GM12878 (cell line): ENCODE measurements at regions not wholly inside any gene's neighbourhood (a gene's known extent, or its start where the extent isn't known, plus 50 kb on each side); places are given as distances from the start of the nearest gene placed in this dataset.

ENCODE experiments used
- ATAC-seq: fragments of 200-7000 bp; cut with Tn5 transposase; 3 replicates; pipeline ENCODE4 v1.9.1; 2020; ENCODE audit warnings: mild to moderate bottlenecking, moderate library complexity
- BruUV-seq: library from RNA; stranded (reverse); fragments of 400-500 nt; replicated peaks from 2 replicates; lab custom pipeline; 2021; lab: Mats Ljungman, UMichigan
- CTCF ChIA-PET: fragments of 300-600 bp; sonication (Branson Sonifier 250); formaldehyde crosslinking; extraction: SDS; loops from one replicate; lab custom pipeline; 2021; ENCODE audit warnings: inconsistent platforms; lab: Yijun Ruan, JAX
- POLR2A ChIA-PET: fragments of 350-600 bp; formaldehyde crosslinking; extraction: SDS; loops from one replicate; lab custom pipeline; 2021; ENCODE audit warnings: inconsistent platforms; lab: Charles Lee
- RAD21 ChIA-PET: fragments of 300-600 bp; sonication (Branson Sonifier 250); formaldehyde crosslinking; loops from one replicate; lab custom pipeline; 2023; ENCODE audit warnings: antibody characterized with exemption; ENCODE audit not compliant: unreplicated experiment; lab: Charles Lee
- SMC1A ChIA-PET: fragments of 300-600 bp; sonication (Branson Sonifier 250); formaldehyde crosslinking; loops from one replicate; lab custom pipeline; 2023; ENCODE audit not compliant: unreplicated experiment, uncharacterized antibody; lab: Charles Lee
- DNase-seq: peaks from one replicate; pipeline ENCODE4 v3.0.0-alpha.2; 2011; ENCODE audit warnings: low read depth, low spot score
- FAIRE-seq: peaks from 3 replicates; lab custom pipeline; 2011; peaks lifted over from hg19 to GRCh38; lab: Jason Lieb, UNC
- H2AFZ ChIP-seq: 2 replicates; pipeline ENCODE4 v1.6.0; 2011; ENCODE audit warnings: low read depth, low read length, control low read depth; ENCODE audit not compliant: control insufficient read depth
- H3K27ac ChIP-seq: 2 replicates; pipeline ENCODE4 v1.5.1; 2011; ENCODE audit warnings: control low read depth; ENCODE audit not compliant: control insufficient read depth, insufficient read depth
- H3K27me3 ChIP-seq, 2 experiments: replicated peaks in 1 of 2; 2 replicates each; pipeline versions ENCODE4 v1.6.0 to v1.6.1; 2011; ENCODE audit warnings: low read length in 1 of 2; ENCODE audit not compliant: control insufficient read depth in 2 of 2, insufficient read depth in 2 of 2
- H3K36me3 ChIP-seq, 2 experiments: 2 replicates each; pipeline ENCODE4 v1.5.1; 2011; ENCODE audit warnings: low read length in 1 of 2; ENCODE audit not compliant: control insufficient read depth in 2 of 2, insufficient read depth in 2 of 2
- H3K4me1 ChIP-seq: 2 replicates; pipeline ENCODE4 v1.6.1; 2011; ENCODE audit warnings: mild to moderate bottlenecking, low read length, moderate library complexity, mixed read lengths; ENCODE audit not compliant: control insufficient read depth, insufficient read depth
- H3K4me2 ChIP-seq: 2 replicates; pipeline ENCODE4 v1.6.0; 2011; ENCODE audit warnings: control low read depth; ENCODE audit not compliant: control insufficient read depth, insufficient read depth
- H3K4me3 ChIP-seq: fragments of 200-600 bp; sonication (generic); 2 replicates; pipeline ENCODE4 v1.5.1; 2016
- H3K79me2 ChIP-seq: 2 replicates; pipeline ENCODE4 v1.6.0; 2011; ENCODE audit warnings: low read length; ENCODE audit not compliant: control insufficient read depth, insufficient read depth
- H3K9ac ChIP-seq: 2 replicates; pipeline ENCODE4 v1.8.0; 2011; ENCODE audit warnings: low read length, control low read depth, mixed read lengths; ENCODE audit not compliant: control insufficient read depth, insufficient read depth
- H3K9me3 ChIP-seq: replicated peaks from 3 replicates; pipeline ENCODE4 v1.5.1; 2011; ENCODE audit warnings: mild to moderate bottlenecking, low read length; ENCODE audit not compliant: control insufficient read depth, insufficient read depth
- H4K20me1 ChIP-seq: 2 replicates; pipeline ENCODE4 v1.6.0; 2011; ENCODE audit not compliant: control insufficient read depth, insufficient read depth
- FOXM1 ChIP-seq: IDR thresholded peaks from 2 replicates; pipeline ENCODE4 v1.6.1; 2012; ENCODE audit warnings: low read depth, mild to moderate bottlenecking, inconsistent platforms, low read length, moderate library complexity
- JUND ChIP-seq: IDR thresholded peaks from 2 replicates; pipeline ENCODE4 v1.6.1; 2012; ENCODE audit warnings: low read depth, mild to moderate bottlenecking, low read length, improper control_type of control experiment, moderate library complexity
- KLF5 ChIP-seq: fragments of 450-650 bp; IDR thresholded peaks from 2 replicates; pipeline ENCODE4 v1.6.1; 2014; ENCODE audit warnings: mild to moderate bottlenecking; ENCODE audit not compliant: partially characterized antibody
- MEF2A ChIP-seq: IDR thresholded peaks from 2 replicates; pipeline ENCODE4 v1.6.1; 2011; ENCODE audit warnings: low read depth, mild to moderate bottlenecking, low read length, moderate library complexity; ENCODE audit not compliant: insufficient read depth
- MXI1 ChIP-seq: fragments of 150-350 bp; IDR thresholded peaks from 2 replicates; pipeline ENCODE4 v1.6.1; 2011; ENCODE audit warnings: low read depth, mild to moderate bottlenecking, inconsistent platforms, low read length, improper control_type of control experiment
- MYB ChIP-seq: fragments of 150-350 bp; IDR thresholded peaks from 2 replicates; pipeline ENCODE4 v1.6.1; 2014; ENCODE audit warnings: mild to moderate bottlenecking, low read depth, low read length, borderline replicate concordance
- NKRF ChIP-seq: fragments of 450-650 bp; conservative IDR thresholded peaks from 2 replicates; pipeline ENCODE4 v1.6.1; 2017; ENCODE audit warnings: mild to moderate bottlenecking, moderate library complexity
- RAD21 ChIP-seq: IDR thresholded peaks from 2 replicates; pipeline ENCODE4 v1.6.1; 2011; ENCODE audit warnings: mild to moderate bottlenecking, low read depth, low read length, moderate library complexity; ENCODE audit not compliant: insufficient read depth
- RB1 ChIP-seq: fragments of 450-650 bp; formaldehyde crosslinking; IDR thresholded peaks from 2 replicates; pipeline ENCODE4 v1.6.1; 2017; ENCODE audit warnings: mild to moderate bottlenecking, borderline replicate concordance
- RELA ChIP-seq: fragments of 450-650 bp; IDR thresholded peaks from 2 replicates; pipeline ENCODE4 v1.8.0; 2014; ENCODE audit warnings: borderline replicate concordance; ENCODE audit not compliant: partially characterized antibody
- RFX5 ChIP-seq: IDR thresholded peaks from 2 replicates; pipeline ENCODE4 v1.6.1; 2011; ENCODE audit warnings: low read depth, low read length, improper control_type of control experiment
- RUNX3 ChIP-seq: IDR thresholded peaks from 2 replicates; pipeline ENCODE4 v1.6.1; 2012; ENCODE audit warnings: low read length, inconsistent platforms
- SMARCA5 ChIP-seq: fragments of 450-650 bp; IDR thresholded peaks from 2 replicates; pipeline ENCODE4 v1.6.1; 2017; ENCODE audit warnings: mild to moderate bottlenecking
- STAT1 ChIP-seq: fragments of 450-650 bp; conservative IDR thresholded peaks from 2 replicates; pipeline ENCODE4 v1.6.1; 2014; ENCODE audit warnings: antibody characterized with exemption, mild to moderate bottlenecking
- STAT3 ChIP-seq: IDR thresholded peaks from 2 replicates; pipeline ENCODE4 v1.6.1; 2011; ENCODE audit warnings: low read depth, low read length, improper control_type of control experiment
- SUPT20H ChIP-seq: IDR thresholded peaks from 2 replicates; pipeline ENCODE4 v1.6.1; 2011; ENCODE audit warnings: low read depth, mild to moderate bottlenecking, low read length, moderate library complexity, borderline replicate concordance; ENCODE audit not compliant: control insufficient read depth
- SUZ12 ChIP-seq: fragments of 200-600 bp; sonication (generic); IDR thresholded peaks from one replicate; pipeline ENCODE4 v1.6.1; 2018; ENCODE audit warnings: antibody characterized with exemption, mild to moderate bottlenecking; ENCODE audit not compliant: unreplicated experiment
- TAF1 ChIP-seq: IDR thresholded peaks from 2 replicates; pipeline ENCODE4 v1.6.1; 2011; ENCODE audit warnings: mild to moderate bottlenecking, low read depth, low read length, borderline replicate concordance
- YBX1 ChIP-seq: fragments of 450-650 bp; IDR thresholded peaks from 2 replicates; pipeline ENCODE4 v1.6.1; 2016; ENCODE audit warnings: antibody characterized with exemption
- ZNF274 ChIP-seq: IDR thresholded peaks from one replicate; pipeline ENCODE4 v1.8.0; 2011; ENCODE audit not compliant: insufficient read length, insufficient read depth
- ZNF622 ChIP-seq: fragments of 450-650 bp; IDR thresholded peaks from 2 replicates; pipeline ENCODE4 v1.6.1; 2017; ENCODE audit warnings: mild to moderate bottlenecking, inconsistent platforms
- WGBS: methylation state at CpG from one replicate; pipeline ENCODE4 v1.1.6; 2016; ENCODE audit warnings: low lambda C conversion rate; ENCODE audit not compliant: insufficient replicate concordance, insufficient coverage; ENCODE audit errors: missing lambda C conversion rate; 5-methylcytosine and 5-hydroxymethylcytosine counted together
- in situ Hi-C: fragments of 300-500 bp; cut with MboI; formaldehyde crosslinking; loops from 9 replicates; pipeline ENCODE4 v1.14.3; 2018; ENCODE audit warnings: mixed read lengths
- intact Hi-C: fragments of 100-400 bp; cut with micrococcal nuclease; formaldehyde crosslinking; loops from one replicate; pipeline ENCODE4 v1.14.2; 2022; ENCODE audit not compliant: unreplicated experiment

GRCh38 chr6:74857157-74857556 is 348.7 kb downstream of the COL12A1 start:
- Histone ChIP-seq H3K9ac (no peak overlapping the region), H3K36me3 (no peaks in the 10 kb centered on the region), H3K27ac (no peak overlapping the region), H3K4me3 (no peak overlapping the region), H3K4me2 (no peak overlapping the region), H3K9me3 (no peaks in the 10 kb centered on the region), H3K79me2 (no peaks in the 10 kb centered on the region)
- ATAC-seq (no peak), DNase-seq (no peak)
- in situ Hi-C loops (no loop called here), intact Hi-C loops (no loop called here)
- ChIA-PET CTCF (no interaction called here), RAD21 (no interaction called here)
- WGBS = 6% methylated on average over 3 of the region's 3 CpGs
- TF ChIP-seq STAT1 (no peak), KLF5 (no peak), MXI1 (no peak), SMARCA5 (no peak), ZNF274 (no peak), RAD21 (no peak), STAT3 (no peak), JUND (no peak), MYB (no peak), YBX1 (no peak), SUZ12 (no peak)
- TF ChIP-seq, all 136 proteins: peak for 0
- Histone ChIP-seq H3K4me1 (no peaks in the 10 kb centered on the region), H2AFZ (no peak overlapping the region), H4K20me1 (no peaks in the 10 kb centered on the region), H3K27me3 (no peaks in the 10 kb centered on the region)
- SMC1A ChIA-PET = no interaction called here
- no TSS peak for BruUV-seq
- FAIRE-seq = no peak
- POLR2A ChIA-PET = interaction anchor here (0.6 kb wide), 1 partner anchor 603 kb away, joined by 6 read pairs; no protein-coding TSS in a partner anchor

- Histone ChIP-seq H3K27me3 (no peaks in the 10 kb centered on the region), H3K36me3 (no peaks in the 10 kb centered on the region), H3K4me3 (no peak overlapping the region), H3K79me2 (no peaks in the 10 kb centered on the region), H4K20me1 (no peaks in the 10 kb centered on the region), H3K4me2 (no peak overlapping the region), H3K4me1 (no peaks in the 10 kb centered on the region), H3K9me3 (no peaks in the 10 kb centered on the region), H3K27ac (no peak overlapping the region), H3K9ac (no peak overlapping the region), H2AFZ (no peak overlapping the region)
- ChIA-PET POLR2A (no interaction called here), SMC1A (interaction anchor here (1.3 kb wide), 1 partner anchor 16 kb away, joined by 3 read pairs; no protein-coding TSS in a partner anchor), RAD21 (no interaction called here), CTCF (interaction anchor here (0.8 kb wide), 1 partner anchor 13 kb away, joined by 3 read pairs; no protein-coding TSS in a partner anchor)
- BruUV-seq = no TSS peak
- no peak for FAIRE-seq
- in situ Hi-C loops (no loop called here), intact Hi-C loops (no loop called here)
- no peak for TF ChIP-seq MEF2A
- no peak for TF ChIP-seq RB1
- TF ChIP-seq SUPT20H = no peak
- no peak for TF ChIP-seq RFX5
- no peak for TF ChIP-seq NKRF
- no peak for TF ChIP-seq RUNX3
- no peak for TF ChIP-seq ZNF622
- TF ChIP-seq RELA = no peak
- no peak for TF ChIP-seq TAF1
- TF ChIP-seq FOXM1 = no peak
- no peak for TF ChIP-seq KLF5
- DNase-seq = no peak
- no peak for ATAC-seq
Observed at GRCh38 chr6:74853991-74854390, 351.9 kb downstream of the COL12A1 start.
